Limb (tissue), 2 donors: ENCODE measurements at regions not wholly inside any gene's neighbourhood (a gene's known extent, or its start where the extent isn't known, plus 50 kb on each side); places are given as distances from the start of the nearest gene placed in this dataset.
"Not testable (repeated sequence)": the region's sequence is repeated elsewhere in the genome, so short reads cannot be mapped to it uniquely, and the experiment has no call there.

Source experiments
- DNase-seq, 2 donors: peaks; one replicate each; pipeline ENCODE4 v3.0.0-alpha.2; 2016; ENCODE audit errors: extremely low spot score in 2 of 2

DNA sequence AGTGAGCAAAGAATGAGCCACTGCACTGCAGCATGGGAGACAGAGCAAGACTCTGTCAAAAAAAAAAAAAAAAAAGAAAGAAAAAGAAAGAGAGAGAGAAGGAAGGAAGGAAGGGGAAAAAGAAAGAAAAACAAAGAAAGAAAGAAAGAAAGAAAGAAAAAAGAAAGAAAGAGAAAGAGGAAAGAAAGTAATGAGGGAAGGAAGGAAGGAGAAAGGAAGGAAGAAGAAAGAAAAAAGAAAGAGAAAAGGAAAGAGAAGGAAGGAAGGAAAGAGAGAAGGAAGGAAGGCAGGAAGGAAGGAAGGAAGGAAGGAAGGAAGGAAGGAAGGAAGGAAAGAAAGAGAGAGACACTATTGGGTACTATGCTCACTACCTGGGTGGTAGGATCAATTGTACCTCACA, 122.2 kb upstream of the ERCC4 start:
- DNase-seq: no peak

DNA sequence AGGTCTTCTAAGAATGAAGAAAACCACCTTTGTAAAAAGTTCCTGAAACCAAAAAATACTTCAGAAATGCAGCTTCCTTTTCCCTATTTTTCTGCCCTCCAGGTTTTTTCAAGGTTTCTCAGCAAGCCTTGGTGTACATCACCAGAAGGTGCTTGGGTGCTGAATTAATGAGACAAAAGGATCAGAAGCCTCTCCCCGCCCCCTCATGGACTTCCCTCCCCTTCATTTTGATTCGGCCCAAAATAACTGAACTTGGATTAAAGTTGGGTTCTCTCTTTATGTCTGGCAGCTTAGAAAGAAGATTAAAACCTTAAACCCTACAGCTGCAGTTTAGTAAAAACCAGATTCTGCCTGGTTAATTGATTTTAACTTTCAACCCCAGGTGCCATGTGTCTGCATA, 121.7 kb upstream of the ERCC4 start:
- DNase-seq: no peak

GRCh38 chr16:13803974-13804373, 116.0 kb upstream of the ERCC4 start:
- no peak for DNase-seq

GRCh38 chr16:13805951-13806350, 114.0 kb upstream of the ERCC4 start:
- DNase-seq: no peak

DNA sequence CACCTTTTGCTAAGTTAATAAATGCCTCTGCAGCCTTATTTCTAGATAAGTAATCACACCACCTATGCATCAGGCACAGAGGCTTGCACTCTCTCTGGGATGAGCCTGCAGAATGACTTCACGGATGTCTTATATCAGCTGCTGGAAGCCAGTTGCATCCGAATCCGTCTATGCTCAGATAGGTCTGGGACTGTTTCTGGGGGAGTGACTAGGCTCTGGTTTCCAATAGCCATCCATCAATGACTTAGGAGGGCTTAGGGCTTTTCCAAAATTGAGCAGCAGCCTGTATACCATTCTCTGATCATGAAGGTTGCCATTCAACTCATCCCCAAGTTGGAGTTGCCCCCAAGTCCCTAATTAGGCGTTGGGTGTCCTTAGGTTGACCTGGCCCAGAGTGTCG, 113.3 kb upstream of the ERCC4 start:
- no peak for DNase-seq

DNA sequence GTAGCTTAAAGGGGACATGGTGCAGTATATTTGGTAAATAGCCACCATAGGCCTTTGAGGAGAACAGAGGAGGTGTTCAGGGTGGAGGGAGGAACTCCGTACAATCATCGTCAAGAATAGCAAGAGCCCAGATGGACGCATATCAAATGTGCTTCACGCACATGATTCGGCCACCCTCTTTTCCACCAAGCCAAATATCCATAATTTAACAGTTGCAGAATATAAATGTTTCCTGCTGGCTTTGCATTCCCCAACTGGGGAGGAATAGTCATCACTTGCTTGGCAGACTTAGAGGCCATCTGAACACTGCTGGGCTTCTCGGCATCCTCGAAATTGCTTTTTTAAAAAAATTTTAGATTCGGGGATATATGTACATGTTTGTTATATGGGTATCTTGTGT, 111.9 kb upstream of the ERCC4 start:
- DNase-seq: no peak

- DNase-seq: no peak
These were observed 110.2 kb upstream of the ERCC4 start for GRCh38 chr16:13809765-13810164.

DNA sequence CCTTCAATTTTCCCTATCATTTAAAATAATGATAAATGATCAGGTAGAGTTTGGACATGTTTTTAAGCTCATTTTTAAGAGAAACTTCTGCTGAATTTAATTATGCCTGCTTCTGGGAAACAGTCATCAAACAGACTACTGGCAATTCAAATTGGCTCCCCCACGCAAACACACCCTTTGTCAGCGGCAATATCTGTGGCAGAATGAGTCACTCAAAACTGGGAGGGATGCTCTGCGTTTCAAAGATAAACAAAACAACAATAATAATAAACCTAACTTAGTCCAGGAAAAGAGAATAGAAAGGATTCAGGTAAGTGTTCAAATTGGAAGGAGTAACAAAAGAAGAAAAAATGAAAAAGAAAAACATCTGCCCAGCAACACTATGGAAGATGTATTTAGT, 108.1 kb upstream of the ERCC4 start:
- DNase-seq: no peak

DNA sequence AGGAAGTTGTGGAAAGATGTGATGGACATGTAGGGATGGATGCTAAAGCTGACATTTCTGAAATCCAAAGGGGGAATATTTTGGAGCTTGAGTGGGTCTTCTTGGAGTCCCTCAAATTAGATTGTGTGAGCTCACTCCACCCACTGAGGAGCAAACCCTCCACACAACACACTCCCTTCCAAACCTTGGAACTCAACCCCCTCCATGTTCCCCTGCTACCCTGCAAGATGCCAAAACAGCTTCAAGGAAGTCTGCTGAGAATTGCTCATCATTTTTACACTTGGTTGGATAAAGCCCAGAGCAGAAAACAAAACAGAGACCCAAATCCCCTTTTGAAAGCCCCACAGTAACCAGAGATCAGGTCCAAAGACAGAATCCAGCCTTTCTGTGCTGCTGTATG, 103.3 kb upstream of the ERCC4 start:
- no peak for DNase-seq

GRCh38 chr16:13823501-13823900, 96.5 kb upstream of the ERCC4 start:
- DNase-seq: no peak

- DNase-seq: no peak
These were observed 90.2 kb upstream of the ERCC4 start for GRCh38 chr16:13829697-13830299.

DNA sequence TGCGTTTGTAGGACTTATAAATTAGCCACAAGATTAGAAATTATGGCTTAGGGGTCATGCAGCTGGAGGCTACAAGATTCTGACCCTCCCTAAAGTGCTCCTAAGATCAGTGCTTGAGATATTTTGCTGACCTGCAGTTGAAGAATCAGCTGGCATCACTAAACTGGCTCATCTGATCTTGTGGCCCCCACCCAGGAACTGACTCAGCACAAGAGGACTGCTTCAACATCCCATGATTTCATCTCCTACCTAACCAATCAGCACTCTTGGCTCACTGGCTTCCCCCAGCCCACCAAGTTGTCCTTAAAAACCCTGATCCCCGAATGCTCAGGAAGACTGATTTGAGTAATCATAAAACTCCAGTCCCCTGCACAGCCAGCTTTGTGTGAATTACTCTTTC, 86.4 kb upstream of the ERCC4 start:
- DNase-seq: no peak

GRCh38 chr16:13835387-13835786, 84.6 kb upstream of the ERCC4 start:
- no peak for DNase-seq

DNA sequence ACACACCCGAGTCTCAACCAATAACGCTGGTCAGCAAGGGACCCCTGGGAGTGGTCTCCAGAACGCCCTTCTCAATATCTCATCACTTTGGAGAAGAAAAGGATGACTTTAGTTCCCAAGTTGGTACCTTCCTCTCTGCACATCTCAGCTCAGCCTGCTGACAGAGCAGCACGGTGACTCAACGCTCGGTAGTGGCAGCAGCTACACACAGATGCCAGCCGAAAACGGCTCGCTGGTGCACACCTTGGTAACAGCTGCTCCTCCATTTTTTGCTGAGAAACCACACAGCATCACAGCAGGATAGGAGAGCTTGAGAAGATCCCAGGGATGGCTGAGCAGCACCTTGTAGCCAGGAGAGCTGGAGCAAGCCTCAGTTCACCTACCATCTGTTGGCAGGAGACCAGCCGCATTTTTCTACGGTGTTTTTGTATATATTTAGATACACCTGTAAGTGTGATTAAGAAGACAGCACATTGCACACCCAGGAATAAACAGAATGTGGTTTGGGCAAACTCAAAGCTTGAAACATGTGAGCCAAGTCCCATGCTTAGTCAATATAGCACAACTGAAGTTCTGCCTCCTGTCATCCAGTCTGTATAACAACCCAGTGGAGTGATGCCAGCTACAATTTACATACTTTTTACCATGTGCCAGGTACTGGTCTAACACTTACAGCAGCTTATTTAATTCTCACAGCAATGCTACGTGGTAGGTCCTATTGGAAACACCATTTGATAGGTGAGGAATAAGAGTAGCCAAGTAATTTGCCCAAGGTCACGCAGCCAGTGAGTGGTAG, 83.8 kb upstream of the ERCC4 start:
- no peak for DNase-seq

DNA sequence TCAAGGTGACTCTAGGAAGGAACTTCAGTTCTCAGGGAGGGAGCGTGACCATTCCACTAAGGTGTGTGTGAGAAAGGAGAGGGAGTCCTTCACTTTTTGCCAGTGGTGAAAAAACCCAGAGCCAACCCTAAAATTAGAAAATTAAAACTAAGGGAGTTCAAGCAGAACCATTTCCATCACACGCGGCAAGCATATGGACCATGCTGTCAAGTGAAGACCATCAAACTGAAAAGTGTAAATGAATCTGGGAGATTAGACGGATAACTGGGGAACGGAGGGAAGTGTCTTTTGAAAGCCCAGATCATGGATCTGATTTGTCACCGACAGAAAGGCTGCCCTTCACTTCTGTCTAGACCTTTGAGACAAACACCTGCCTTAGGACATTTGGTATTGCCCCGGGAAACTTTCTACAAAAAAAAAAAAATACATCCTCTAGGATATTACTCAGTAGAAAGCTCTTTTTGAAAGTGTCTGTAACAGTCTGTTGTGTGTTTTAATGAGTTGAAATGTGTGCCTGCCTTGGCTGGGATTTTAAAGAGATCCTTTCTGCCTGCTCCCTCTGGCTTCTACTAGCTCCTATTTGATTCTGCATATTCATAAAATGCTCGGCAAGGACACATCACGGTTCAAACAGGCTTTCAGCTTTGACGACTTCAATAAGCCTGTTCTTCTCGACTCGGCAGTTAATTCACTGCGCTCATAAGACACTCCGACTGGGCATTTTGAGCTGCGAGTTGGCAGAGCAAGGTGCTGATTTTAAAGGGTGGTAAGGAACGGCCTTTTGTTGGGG, 81.4 kb upstream of the ERCC4 start:
- DNase-seq: no peak

GRCh38 chr16:13839577-13839976, 80.4 kb upstream of the ERCC4 start:
- no peak for DNase-seq

- no peak for DNase-seq
These were observed 74.7 kb upstream of the ERCC4 start for GRCh38 chr16:13845232-13845631.

GRCh38 chr16:13848795-13849194, 71.2 kb upstream of the ERCC4 start:
- no peak for DNase-seq

DNA sequence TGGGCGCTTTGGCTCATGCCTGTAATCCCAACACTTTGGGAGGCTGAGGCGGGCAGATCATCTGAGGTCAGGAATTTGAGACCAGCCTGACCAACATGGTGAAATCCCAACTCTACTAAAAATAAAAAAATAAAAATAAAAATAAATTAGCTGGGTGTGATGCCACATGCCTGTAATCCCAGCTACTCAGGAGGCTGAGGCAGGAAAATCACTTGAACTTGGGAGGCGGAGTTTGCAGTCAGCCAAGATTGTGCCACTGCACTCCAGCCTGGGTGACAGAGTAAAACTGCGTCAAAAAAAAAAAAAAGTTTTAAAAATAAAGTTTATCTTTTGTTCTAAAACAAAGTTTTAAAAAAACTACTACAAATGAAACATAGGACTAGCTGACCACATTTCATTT, 69.8 kb upstream of the ERCC4 start:
- not testable (repeated sequence) for DNase-seq

- no peak for DNase-seq
These were observed 67.1 kb upstream of the ERCC4 start for GRCh38 chr16:13852827-13853226.

- no peak for DNase-seq
These were observed 63.6 kb upstream of the ERCC4 start for GRCh38 chr16:13856398-13856797.

GRCh38 chr16:13856811-13857511, 63.0 kb upstream of the ERCC4 start:
- no peak for DNase-seq
